GM19035 (cell line): ENCODE measurements at regions not wholly inside any gene's neighbourhood (a gene's known extent, or its start where the extent isn't known, plus 50 kb on each side); places are given as distances from the start of the nearest gene placed in this dataset.
"Not testable (repeated sequence)": the region's sequence is repeated elsewhere in the genome, so short reads cannot be mapped to it uniquely, and the experiment has no call there.

Experiments
- ATAC-seq: cut with Tn5 transposase; IDR thresholded peaks from one replicate; pipeline ENCODE4 v1.9.1; 2021; ENCODE audit not compliant: unreplicated experiment

GRCh38 chr12:88366101-88366500 lies 214.2 kb downstream of the KITLG start:
- no peak for ATAC-seq

- ATAC-seq: no peak
Observed at GRCh38 chr12:88367231-88367630, 213.0 kb downstream of the KITLG start.

GRCh38 chr12:88368077-88368476 lies 212.2 kb downstream of the KITLG start:
- not testable (repeated sequence) for ATAC-seq

DNA sequence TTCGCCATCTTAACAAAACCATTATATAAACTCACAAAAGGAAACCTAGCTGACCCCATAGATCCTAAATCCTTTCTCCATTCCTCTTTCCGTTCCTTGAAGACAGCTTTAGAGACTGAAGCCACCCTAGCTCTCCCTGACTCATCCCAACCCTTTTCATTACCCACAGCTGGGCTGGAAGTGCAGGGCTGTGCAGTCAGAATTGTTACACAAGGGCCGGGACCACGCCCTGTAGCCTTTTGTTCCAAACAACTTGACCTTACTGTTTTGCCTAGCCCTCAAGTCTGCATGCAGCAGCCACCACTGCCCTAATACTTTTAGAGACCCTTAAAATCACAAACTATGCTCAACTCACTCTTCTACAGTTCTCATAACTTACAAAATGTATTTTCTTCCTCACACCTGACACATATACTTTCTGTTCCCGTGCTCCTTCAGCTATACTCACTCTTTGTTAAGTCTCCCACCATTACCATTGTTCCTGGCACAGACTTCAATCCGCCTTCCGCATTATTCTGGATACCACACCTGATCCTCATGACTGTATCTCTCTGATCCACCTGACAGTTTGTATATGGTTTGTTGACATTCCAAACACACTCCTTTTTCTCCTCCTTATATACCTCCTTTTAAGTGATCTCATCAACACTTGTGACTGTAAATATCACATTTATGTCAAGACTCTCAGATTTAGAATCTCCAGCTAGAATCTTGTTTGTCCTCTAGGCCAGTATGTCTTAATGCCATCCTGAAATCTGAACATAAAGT lies 208.7 kb downstream of the KITLG start:
- ATAC-seq: no peak

- ATAC-seq: no peak
Observed at GRCh38 chr12:88375306-88376305, 204.7 kb downstream of the KITLG start.

GRCh38 chr12:88377973-88378372 lies 202.3 kb downstream of the KITLG start:
- no peak for ATAC-seq

DNA sequence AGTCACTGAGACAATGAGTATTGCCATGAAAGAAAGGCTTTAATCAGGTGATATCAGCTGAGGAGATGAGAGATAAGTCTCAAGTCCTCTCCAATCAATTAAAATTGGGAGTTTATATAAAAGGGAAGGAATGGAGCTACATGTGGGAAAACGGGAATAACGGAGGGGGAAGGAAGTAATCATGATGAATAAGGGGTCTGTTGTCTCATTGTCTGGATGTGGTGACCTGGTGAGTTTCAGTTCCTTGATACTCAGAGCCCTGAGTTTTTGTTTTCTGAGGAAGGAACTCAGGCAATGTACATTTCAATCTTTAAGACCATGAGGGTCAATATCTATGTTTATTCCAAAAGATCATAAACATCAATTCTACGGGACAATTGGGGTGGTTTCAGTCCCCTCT lies 198.8 kb downstream of the KITLG start:
- ATAC-seq: no peak

DNA sequence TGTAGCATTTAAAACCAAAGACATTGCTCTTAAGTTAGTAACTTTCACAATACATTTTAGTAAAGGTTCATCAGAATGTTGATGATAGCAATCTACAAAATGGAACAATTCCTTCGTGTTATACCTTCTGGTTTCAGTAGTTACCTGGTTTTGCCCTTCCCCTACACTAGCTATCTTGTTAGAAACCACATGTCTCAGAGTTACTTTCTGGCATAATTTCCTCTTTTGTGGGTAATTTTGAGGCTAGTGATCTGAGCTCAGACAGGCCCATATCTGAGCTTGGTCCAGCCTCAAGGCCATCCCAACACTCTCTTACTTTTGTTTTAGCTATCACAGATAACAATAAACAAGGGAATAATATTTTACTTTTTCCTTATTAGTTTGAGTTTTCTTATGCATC lies 196.9 kb downstream of the KITLG start:
- ATAC-seq: no peak

- no peak for ATAC-seq
Observed at GRCh38 chr12:88388566-88389540, 191.4 kb downstream of the KITLG start.

DNA sequence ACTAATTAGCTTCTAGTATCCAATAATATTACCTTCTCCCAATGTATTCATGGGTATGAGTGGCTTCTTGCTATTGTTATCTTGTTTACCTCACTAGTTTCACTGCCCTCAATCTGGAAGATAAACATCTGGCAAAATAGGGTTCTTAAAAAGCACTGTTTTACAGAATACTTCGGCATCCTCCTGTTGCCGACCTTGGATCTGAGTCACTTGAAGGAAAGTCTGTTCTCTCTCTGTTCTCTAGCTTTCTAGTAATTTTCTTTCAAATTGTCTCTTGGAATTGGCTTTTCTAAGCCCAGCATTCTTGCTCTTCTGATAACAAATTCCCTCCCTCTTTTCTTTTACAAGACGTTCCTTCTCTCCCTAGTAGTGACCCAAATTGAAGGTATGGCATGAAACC lies 189.5 kb downstream of the KITLG start:
- ATAC-seq: no peak

GRCh38 chr12:88391556-88391955 lies 188.7 kb downstream of the KITLG start:
- ATAC-seq: peak; percentile 58

DNA sequence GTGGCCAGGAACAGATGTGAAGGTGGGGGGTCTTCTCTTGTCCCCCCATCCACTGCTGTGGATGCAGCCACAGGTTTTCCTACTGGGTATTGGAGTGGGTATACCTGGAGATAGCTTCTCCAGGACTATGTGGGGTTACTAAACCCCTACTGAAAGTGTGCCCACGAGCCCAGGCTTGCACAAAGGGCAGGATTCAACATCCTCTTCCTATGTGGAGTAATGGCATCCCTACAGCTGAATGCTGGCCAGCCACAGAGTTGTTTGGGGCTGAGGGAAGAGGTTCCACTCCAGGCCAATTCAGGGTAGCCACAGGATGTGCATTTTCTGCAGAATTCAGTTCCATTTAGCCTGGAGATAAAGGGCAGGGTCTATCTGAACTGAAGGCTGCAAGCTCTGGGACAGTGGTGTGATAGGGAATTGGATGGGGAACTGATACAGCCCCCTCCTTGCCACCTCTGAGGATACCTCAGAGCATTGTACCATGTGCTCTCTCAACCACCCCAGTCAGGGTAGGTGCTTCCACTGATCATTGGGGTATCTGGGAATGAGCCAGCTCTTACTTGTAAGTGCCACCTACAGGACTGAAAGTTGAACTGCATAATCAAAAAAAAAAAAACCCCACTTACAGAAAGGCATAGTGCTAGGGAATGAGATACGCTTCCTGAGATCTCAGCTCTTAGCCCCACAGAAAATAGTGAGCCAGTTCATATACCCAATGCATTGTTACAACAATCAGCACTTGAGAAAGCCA lies 187.1 kb downstream of the KITLG start:
- no peak for ATAC-seq

GRCh38 chr12:88398031-88398430 lies 182.2 kb downstream of the KITLG start:
- ATAC-seq: no peak

DNA sequence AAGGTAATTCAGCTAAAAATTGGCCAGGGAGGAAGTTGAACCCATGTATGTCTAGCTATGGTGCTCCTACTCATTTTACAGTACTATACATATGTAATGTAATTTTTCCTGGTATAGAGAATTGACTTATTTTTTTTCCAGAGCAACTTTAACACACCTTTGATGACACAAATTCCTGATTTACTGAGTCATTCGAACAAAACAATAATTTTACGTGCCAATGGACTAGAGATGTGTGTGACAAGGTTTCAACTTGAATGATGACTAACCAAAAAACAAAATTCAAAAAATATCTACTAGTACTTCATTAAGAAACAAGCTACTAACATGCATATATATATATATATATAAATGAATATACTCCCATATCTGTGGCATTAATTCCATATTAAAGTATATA lies 180.5 kb downstream of the KITLG start:
- ATAC-seq: no peak

- ATAC-seq: no peak
Observed at GRCh38 chr12:88400302-88400701, 180.0 kb downstream of the KITLG start.

- ATAC-seq: no peak
Observed at GRCh38 chr12:88401155-88401554, 179.1 kb downstream of the KITLG start.

- no peak for ATAC-seq
Observed at GRCh38 chr12:88406905-88407304, 173.4 kb downstream of the KITLG start.

- no peak for ATAC-seq
Observed at GRCh38 chr12:88408823-88409222, 171.4 kb downstream of the KITLG start.

GRCh38 chr12:88409257-88409656 lies 171.0 kb downstream of the KITLG start:
- ATAC-seq: no peak

DNA sequence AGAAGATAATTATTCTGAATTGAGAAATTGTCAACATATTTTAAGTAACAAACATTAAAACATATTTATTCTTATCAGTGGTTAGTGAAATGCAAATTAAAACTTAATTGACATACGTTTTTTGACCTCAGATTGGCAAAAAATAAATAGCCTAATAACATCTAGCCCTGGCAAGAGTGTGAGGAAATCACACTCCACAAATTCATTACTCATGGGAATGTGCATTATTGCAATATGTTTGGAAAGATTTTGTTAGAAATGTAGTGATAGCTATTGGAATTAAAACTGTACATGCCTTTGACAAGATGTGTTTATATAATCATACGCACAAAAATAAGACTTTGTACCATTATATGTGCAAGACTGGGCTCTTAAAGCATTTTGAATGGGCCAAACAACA lies 168.6 kb downstream of the KITLG start:
- ATAC-seq: no peak
